GM23338 (cell line): ENCODE measurements at regions not wholly inside any gene's neighbourhood (a gene's known extent, or its start where the extent isn't known, plus 50 kb on each side); places are given as distances from the start of the nearest gene placed in this dataset.

Experiments
- ATAC-seq: fragments of 200-7000 bp; cut with Tn5 transposase; 3 replicates; pipeline ENCODE4 v1.9.1; 2020
- DNase-seq: peaks from one replicate; pipeline ENCODE4 v3.0.0-alpha.2; 2015; ENCODE audit warnings: low spot score
- H2AFZ ChIP-seq: fragments of 200-600 bp; sonication (generic); 2 replicates; pipeline ENCODE4 v1.8.0; 2016; ENCODE audit warnings: antibody characterized with exemption, mild to moderate bottlenecking, moderate library complexity
- H3F3A ChIP-seq: fragments of 200-600 bp; sonication (generic); replicated peaks from 2 replicates; pipeline ENCODE4 v1.8.0; 2017; ENCODE audit warnings: antibody characterized with exemption, mixed run types, low read depth
- H3K27ac ChIP-seq: fragments of 200-600 bp; sonication (generic); 2 replicates; pipeline ENCODE4 v1.6.1; 2016; ENCODE audit warnings: low read depth
- H3K27me3 ChIP-seq: fragments of 200-600 bp; sonication (generic); 2 replicates; pipeline ENCODE4 v1.8.0; 2016; ENCODE audit warnings: mild to moderate bottlenecking, mixed run types, moderate library complexity; ENCODE audit not compliant: insufficient read depth
- H3K36me3 ChIP-seq: fragments of 200-600 bp; sonication (generic); 2 replicates; pipeline ENCODE4 v1.8.0; 2016; ENCODE audit warnings: mild to moderate bottlenecking; ENCODE audit not compliant: insufficient read depth
- H3K4me1 ChIP-seq: fragments of 200-600 bp; sonication (generic); 2 replicates; pipeline ENCODE4 v1.8.0; 2016; ENCODE audit warnings: mild to moderate bottlenecking, moderate library complexity; ENCODE audit not compliant: insufficient read depth
- H3K4me2 ChIP-seq: fragments of 200-600 bp; sonication (generic); 2 replicates; pipeline ENCODE4 v1.7.1; 2017; ENCODE audit warnings: mixed run types
- H3K4me3 ChIP-seq: fragments of 200-600 bp; sonication (generic); 2 replicates; pipeline ENCODE4 v1.6.1; 2016; ENCODE audit warnings: mixed run types
- H3K79me2 ChIP-seq: fragments of 200-600 bp; sonication (generic); replicated peaks from 2 replicates; pipeline ENCODE4 v1.8.0; 2017; ENCODE audit warnings: mild to moderate bottlenecking; ENCODE audit not compliant: insufficient read depth
- H3K9me2 ChIP-seq: fragments of 200-600 bp; sonication (generic); 2 replicates; pipeline ENCODE4 v1.8.0; 2017; ENCODE audit not compliant: insufficient read depth
- H4K20me1 ChIP-seq: fragments of 200-600 bp; sonication (generic); replicated peaks from 2 replicates; pipeline ENCODE4 v1.8.0; 2017; ENCODE audit warnings: mild to moderate bottlenecking; ENCODE audit not compliant: insufficient read depth
- H3K27ac Mint-ChIP-seq: 2 replicates; pipeline ENCODE4 v1.8.0; 2020; ENCODE audit warnings: inconsistent platforms, mild to moderate bottlenecking, moderate library complexity, mixed read lengths
- H3K27me3 Mint-ChIP-seq: 3 replicates; pipeline ENCODE4 v1.8.0; 2022; ENCODE audit warnings: low read depth, mild to moderate bottlenecking, moderate library complexity, mixed read lengths, inconsistent platforms; ENCODE audit not compliant: insufficient read depth, poor library complexity
- H3K36me3 Mint-ChIP-seq: 3 replicates; pipeline ENCODE4 v1.8.0; 2021; ENCODE audit warnings: low read depth, mild to moderate bottlenecking, inconsistent platforms, moderate library complexity, mixed read lengths
- H3K4me1 Mint-ChIP-seq: 3 replicates; pipeline ENCODE4 v1.8.0; 2020; ENCODE audit warnings: mild to moderate bottlenecking, inconsistent platforms, mixed read lengths
- H3K4me3 Mint-ChIP-seq: 3 replicates; pipeline ENCODE4 v1.8.0; 2021; ENCODE audit warnings: moderate library complexity, mild to moderate bottlenecking, inconsistent platforms, mixed read lengths
- H3K9me3 Mint-ChIP-seq: 3 replicates; pipeline ENCODE4 v1.8.0; 2020; ENCODE audit warnings: moderate library complexity, mild to moderate bottlenecking, inconsistent platforms, mixed read lengths
- ETS1 ChIP-seq: IDR thresholded peaks from 2 replicates; pipeline ENCODE4 v1.6.1; 2016; ENCODE audit warnings: antibody characterized with exemption
- EZH2 ChIP-seq: fragments of 200-600 bp; sonication (generic); IDR thresholded peaks from one replicate; pipeline ENCODE4 v1.8.0; 2017; ENCODE audit warnings: antibody characterized with exemption, mild to moderate bottlenecking, low read depth; ENCODE audit not compliant: unreplicated experiment
- NANOG ChIP-seq: IDR thresholded peaks from 2 replicates; pipeline ENCODE4 v1.6.1; 2016; ENCODE audit warnings: antibody characterized with exemption, borderline replicate concordance
- POLR2AphosphoS5 ChIP-seq: IDR thresholded peaks from 2 replicates; pipeline ENCODE4 v1.6.1; 2016; ENCODE audit warnings: antibody characterized with exemption, low read depth
- REST ChIP-seq: IDR thresholded peaks from one replicate; pipeline ENCODE4 v1.6.1; 2018; ENCODE audit warnings: antibody characterized with exemption; ENCODE audit not compliant: unreplicated experiment
- ZNF114 ChIP-seq: fragments of 250-450 bp; sonication (Bioruptor Pico); IDR thresholded peaks from 2 replicates; pipeline ENCODE4 v1.5.0; 2020; ENCODE audit warnings: mild to moderate bottlenecking, moderate library complexity
- ZNF331 ChIP-seq: fragments of 250-450 bp; sonication (Bioruptor Pico); IDR thresholded peaks from 2 replicates; pipeline ENCODE4 v1.5.0; 2020; ENCODE audit warnings: low read depth, mild to moderate bottlenecking, moderate library complexity
- ZNF462 ChIP-seq: fragments of 250-450 bp; sonication (Bioruptor Pico); IDR thresholded peaks from 2 replicates; pipeline ENCODE4 v1.5.0; 2020; ENCODE audit warnings: mild to moderate bottlenecking, moderate library complexity

- ATAC-seq (no peak), DNase-seq (no peak)
- H3K27me3 ChIP-seq = no peaks in the 10 kb centered on the region
- H3K4me1 ChIP-seq = peaks cover 15% of the 10 kb centered on the region
- no peaks in the 10 kb centered on the region for H3F3A ChIP-seq
- no peaks in the 10 kb centered on the region for H4K20me1 ChIP-seq
- Mint-ChIP-seq H3K27ac (no peak overlapping the region), H3K4me1 (peaks cover 22% of the 10 kb centered on the region; the same call in 2 of the 3 replicates), H3K27me3 (peaks cover 2% of the 10 kb centered on the region), H3K36me3 (no peaks in the 10 kb centered on the region), H3K4me3 (no peak overlapping the region), H3K9me3 (no peaks in the 10 kb centered on the region)
- TF ChIP-seq ETS1 (no peak), NANOG (no peak)
- no peak overlapping the region for H3K4me2 ChIP-seq
- H2AFZ ChIP-seq = no peak overlapping the region
- no peak overlapping the region for H3K27ac ChIP-seq
- no peak overlapping the region for H3K4me3 ChIP-seq
- no peaks in the 10 kb centered on the region for H3K36me3 ChIP-seq
- no peaks in the 10 kb centered on the region; the same call in none of the 2 replicates for H3K9me2 ChIP-seq
- H3K79me2 ChIP-seq = no peaks in the 10 kb centered on the region
Measured at GRCh38 chr12:89969093-89969492, 260.5 kb upstream of the ATP2B1 start.

GRCh38 chr12:89968151-89968700, 259.6 kb upstream of the ATP2B1 start:
- Histone ChIP-seq H3K4me3 (no peak overlapping the region), H4K20me1 (no peaks in the 10 kb centered on the region), H3K27me3 (no peaks in the 10 kb centered on the region), H3K4me1 (peaks cover 15% of the 10 kb centered on the region), H2AFZ (peak overlapping the region; percentile 20; the same call in 1 of the 2 replicates), H3K27ac (no peak overlapping the region), H3K79me2 (no peaks in the 10 kb centered on the region), H3F3A (no peaks in the 10 kb centered on the region), H3K4me2 (no peak overlapping the region), H3K9me2 (no peaks in the 10 kb centered on the region; the same call in none of the 2 replicates), H3K36me3 (no peaks in the 10 kb centered on the region)
- ATAC-seq (no peak), DNase-seq (no peak)
- H3K36me3 Mint-ChIP-seq = no peaks in the 10 kb centered on the region
- no peak overlapping the region for H3K27ac Mint-ChIP-seq
- H3K9me3 Mint-ChIP-seq = no peaks in the 10 kb centered on the region
- peaks cover 2% of the 10 kb centered on the region for H3K27me3 Mint-ChIP-seq
- no peak overlapping the region for H3K4me3 Mint-ChIP-seq
- H3K4me1 Mint-ChIP-seq = peaks cover 22% of the 10 kb centered on the region; the same call in 2 of the 3 replicates
- no peak for TF ChIP-seq ETS1
- TF ChIP-seq ZNF462 = no peak
- TF ChIP-seq ZNF114 = no peak
- TF ChIP-seq NANOG = no peak
- TF ChIP-seq ZNF331 = no peak
- no peak for TF ChIP-seq REST
- TF ChIP-seq POLR2AphosphoS5 = no peak
- no peak for TF ChIP-seq EZH2
